PC-3 (cell line): ENCODE measurements at regions not wholly inside any gene's neighbourhood (a gene's known extent, or its start where the extent isn't known, plus 50 kb on each side); places are given as distances from the start of the nearest gene placed in this dataset.

Experiments
- CTCF ChIP-seq: fragments of 300-600 bp; sonication (generic); conservative IDR thresholded peaks from 2 replicates; pipeline ENCODE4 v1.5.1; 2017; ENCODE audit warnings: antibody characterized with exemption, low read depth, mild to moderate bottlenecking, low read length
- EZH2 ChIP-seq: fragments of 300-600 bp; sonication (generic); IDR thresholded peaks from one replicate; pipeline ENCODE4 v1.6.1; 2017; ENCODE audit warnings: antibody characterized with exemption, mild to moderate bottlenecking, low read length; ENCODE audit not compliant: unreplicated experiment
- EZH2phosphoT487 ChIP-seq: fragments of 300-600 bp; sonication (generic); IDR thresholded peaks from 2 replicates; pipeline ENCODE4 v1.6.1; 2018; ENCODE audit warnings: mild to moderate bottlenecking, antibody characterized with exemption, low read length, borderline replicate concordance

GRCh38 chr13:86933676-86934075 lies 737.5 kb upstream of the SLITRK5 start:
- TF ChIP-seq CTCF = no peak
- TF ChIP-seq EZH2phosphoT487 = no peak
- no peak for TF ChIP-seq EZH2
